ENCODE measurements at regions not wholly inside any gene's neighbourhood (a gene's known extent, or its start where the extent isn't known, plus 50 kb on each side); places are given as distances from the start of the nearest gene placed in this dataset.

DNA sequence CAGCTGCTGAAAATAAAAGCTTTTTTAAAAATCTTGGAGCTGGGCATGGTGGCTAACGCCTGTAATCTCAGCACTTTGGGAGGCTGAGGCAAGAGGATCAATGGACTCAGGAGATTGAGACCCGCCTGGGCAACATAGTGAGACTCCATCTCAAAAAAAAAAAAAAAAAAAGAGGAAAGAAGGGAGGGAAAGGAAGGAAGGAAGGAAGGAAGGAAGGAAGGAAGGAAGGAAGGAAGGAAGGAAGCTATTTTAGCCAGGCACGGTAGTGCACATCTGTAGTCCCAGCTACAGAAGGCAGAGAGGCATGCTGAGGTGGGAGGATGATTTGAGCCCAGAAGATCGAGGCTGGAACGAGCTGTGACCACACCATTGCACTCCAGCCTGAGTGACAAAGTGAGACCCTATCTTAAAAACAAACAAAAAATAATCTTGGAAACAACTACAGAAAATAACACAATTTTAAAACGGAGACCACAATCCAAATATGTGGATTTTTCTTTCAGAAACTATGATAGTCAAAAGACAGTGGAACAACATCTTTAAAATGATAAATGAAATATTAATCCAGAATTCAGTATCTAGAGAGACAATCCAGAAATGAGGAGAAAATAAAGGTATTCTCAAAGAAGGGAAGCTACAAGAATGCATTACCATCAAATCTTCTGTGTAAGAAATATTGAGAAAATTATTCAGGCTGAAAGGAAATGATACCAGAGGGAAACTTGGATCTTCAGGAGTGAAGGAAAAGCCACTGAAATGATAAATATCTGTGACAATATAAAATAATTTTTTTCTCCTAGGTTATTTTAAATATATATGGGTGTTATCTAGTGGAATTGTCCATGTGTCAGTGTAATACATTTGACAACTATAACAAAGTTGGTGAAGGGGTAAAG is 182.0 kb downstream of the GPX5 start:
- DNase-seq (ENCODE audit: low spot score), result no peak

- no peak for DNase-seq (ENCODE audit: low spot score)
These were observed 184.0 kb downstream of the GPX5 start for GRCh38 chr6:28709478-28710349.

- no peak for DNase-seq (ENCODE audit: low spot score)
These were observed 184.9 kb downstream of the GPX5 start for GRCh38 chr6:28710466-28711191.

DNA sequence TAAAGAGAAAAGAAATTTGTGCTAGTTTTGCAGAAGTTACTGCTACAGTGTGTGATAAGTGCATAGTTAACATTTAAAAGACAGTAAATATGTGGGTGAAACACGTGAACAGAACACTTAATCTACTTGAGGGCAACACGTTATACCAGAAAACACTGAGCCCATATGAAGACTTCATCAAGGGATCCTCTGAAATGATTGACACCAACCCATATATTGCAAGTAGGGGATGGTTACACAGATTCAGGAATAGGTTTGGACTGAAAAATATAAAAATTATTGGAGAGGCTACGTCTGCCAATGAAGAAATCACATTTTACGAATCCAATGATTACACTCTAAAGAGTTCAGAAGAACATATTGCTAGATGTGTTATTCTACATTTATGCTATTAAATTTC is 185.6 kb downstream of the GPX5 start:
- DNase-seq (ENCODE audit: low spot score), result no peak

- no peak for DNase-seq (ENCODE audit: low spot score)
These were observed 186.2 kb downstream of the GPX5 start for GRCh38 chr6:28711788-28712341.

- no peak for DNase-seq (ENCODE audit: low spot score)
These were observed 187.3 kb downstream of the GPX5 start for GRCh38 chr6:28712982-28713381.

DNA sequence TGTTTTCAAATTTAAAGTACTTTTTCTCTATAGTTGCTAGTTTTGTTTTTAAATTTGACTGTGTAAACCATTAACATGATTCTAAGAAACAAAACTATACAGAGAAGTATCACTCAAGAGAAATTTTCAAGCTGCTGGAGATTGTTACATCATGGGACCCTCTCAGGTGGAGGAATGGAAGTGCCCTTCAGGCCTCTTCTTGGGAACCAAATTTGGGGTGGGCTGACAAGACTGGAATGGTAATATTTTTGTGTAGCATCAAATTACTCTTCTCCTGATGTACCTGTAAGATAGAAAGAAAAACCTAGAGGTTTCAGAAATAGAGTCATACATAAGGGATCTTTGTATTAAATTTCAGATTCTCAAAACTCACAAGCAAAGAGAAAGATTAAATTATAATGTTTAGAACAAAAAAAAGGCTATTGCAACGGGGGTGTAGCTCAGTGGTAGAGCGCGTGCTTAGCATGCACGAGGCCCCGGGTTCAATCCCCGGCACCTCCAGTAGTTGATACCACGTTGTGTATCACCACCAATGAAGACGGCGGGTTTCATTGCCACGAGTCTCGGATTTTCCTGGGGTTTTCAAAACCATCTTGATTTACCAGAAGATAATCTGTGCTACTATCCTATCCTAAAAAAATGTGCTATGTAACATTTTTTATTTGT is 193.7 kb downstream of the GPX5 start:
- DNase-seq (ENCODE audit: low spot score), result no peak

- no peak for DNase-seq (ENCODE audit: low spot score)
These were observed 194.9 kb downstream of the GPX5 start for GRCh38 chr6:28720357-28721231.

GRCh38 chr6:28721372-28721771 is 195.7 kb downstream of the GPX5 start:
- DNase-seq (ENCODE audit: low spot score), result no peak

DNA sequence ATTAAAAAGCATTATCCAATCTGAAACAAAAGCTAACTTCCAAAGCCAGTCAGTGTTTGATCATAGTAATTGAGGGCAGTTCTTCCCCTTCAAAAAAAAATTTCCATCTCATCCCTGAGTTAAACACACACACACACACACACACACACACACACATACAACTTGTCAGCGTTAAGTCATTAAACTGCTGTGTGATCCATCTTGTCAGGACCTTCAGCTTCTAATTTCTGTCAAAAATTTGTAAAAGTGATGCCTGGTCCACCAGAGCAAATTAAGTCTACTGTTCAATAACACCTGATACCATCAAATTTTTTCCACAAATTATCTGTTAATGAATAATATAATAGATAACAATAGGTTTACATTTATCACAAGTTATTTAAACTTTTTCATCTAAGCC is 198.7 kb downstream of the GPX5 start:
- DNase-seq (ENCODE audit: low spot score), result no peak

GRCh38 chr6:28725274-28725809 is 198.4 kb downstream of the TRIM27 start:
- no peak for DNase-seq (ENCODE audit: low spot score)

- no peak for DNase-seq (ENCODE audit: low spot score)
These were observed 197.9 kb downstream of the TRIM27 start for GRCh38 chr6:28725890-28726348.

GRCh38 chr6:28726569-28727309 is 197.0 kb downstream of the TRIM27 start:
- no peak for DNase-seq (ENCODE audit: low spot score)

GRCh38 chr6:28727559-28728211 is 196.1 kb downstream of the TRIM27 start:
- DNase-seq (ENCODE audit: low spot score), result no peak

DNA sequence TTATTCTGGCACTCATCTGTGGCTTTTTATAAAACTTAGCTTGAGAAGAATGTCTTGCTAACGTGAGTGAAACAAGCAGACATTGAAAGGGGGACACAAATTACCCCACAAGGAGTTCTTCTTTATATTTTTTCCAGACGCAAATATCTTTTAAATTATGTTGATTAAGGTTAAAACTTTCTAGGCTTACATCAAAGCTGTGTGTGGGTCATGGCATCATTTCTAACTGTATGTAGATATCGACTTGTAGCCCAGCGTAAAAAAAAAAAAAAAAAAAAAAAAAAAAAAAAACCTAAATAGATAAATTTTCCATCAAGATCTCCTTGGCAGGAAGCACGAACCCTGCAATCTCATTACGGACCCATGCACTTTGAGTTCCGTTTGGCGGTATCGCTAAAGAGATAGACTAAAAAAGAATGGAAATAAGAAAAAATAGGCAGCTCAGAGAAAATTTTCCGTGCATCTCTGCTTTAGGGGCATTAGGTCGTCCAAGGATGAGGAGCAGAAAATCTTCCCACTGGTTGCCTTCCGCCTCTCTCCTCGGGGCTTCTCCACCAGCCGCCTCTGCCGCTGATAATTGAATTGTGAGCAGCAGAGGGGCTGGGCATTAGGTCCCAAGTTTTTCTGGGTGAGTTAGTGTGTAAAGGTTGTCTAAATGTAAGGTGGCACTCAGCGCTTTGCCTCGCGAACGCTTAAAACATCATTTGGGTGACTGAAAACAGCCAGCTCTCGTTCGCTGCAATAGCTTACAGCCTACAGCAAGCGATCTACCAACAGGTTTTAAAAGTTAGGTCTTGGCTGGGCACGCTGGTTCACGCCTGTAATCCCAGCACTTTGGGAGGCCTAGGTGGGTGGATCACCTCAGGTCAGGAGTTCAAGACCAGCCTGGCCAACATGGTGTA is 194.0 kb downstream of the TRIM27 start:
- no peak for DNase-seq (ENCODE audit: low spot score)

GRCh38 chr6:28732052-28732451 is 191.7 kb downstream of the TRIM27 start:
- no peak for DNase-seq (ENCODE audit: low spot score)

GRCh38 chr6:28734443-28734959 is 189.3 kb downstream of the TRIM27 start:
- no peak for DNase-seq (ENCODE audit: low spot score)
